GM12864 (cell line): ENCODE measurements at regions not wholly inside any gene's neighbourhood (a gene's known extent, or its start where the extent isn't known, plus 50 kb on each side); places are given as distances from the start of the nearest gene placed in this dataset.

Experiments
- DNase-seq: peaks from one replicate; pipeline ENCODE4 v3.0.0-alpha.2; 2011; ENCODE audit warnings: low read depth
- H3K4me3 ChIP-seq: 2 replicates; pipeline ENCODE4 v1.5.1; 2011; ENCODE audit warnings: mild to moderate bottlenecking, low read depth, low read length, control low read depth
- CTCF ChIP-seq: IDR thresholded peaks from 2 replicates; pipeline ENCODE4 v1.5.1; 2011; ENCODE audit warnings: low read depth, mild to moderate bottlenecking, moderate library complexity, low read length, control low read depth, inconsistent platforms; ENCODE audit errors: missing control alignments

GRCh38 chr11:95308512-95309035 is 77.6 kb upstream of the SESN3 start:
- DNase-seq = no peak
- no peak for TF ChIP-seq CTCF

GRCh38 chr11:95307286-95307685 is 76.3 kb upstream of the SESN3 start:
- TF ChIP-seq CTCF = no peak
- no peak overlapping the region for H3K4me3 ChIP-seq
- no peak for DNase-seq

More at GRCh38 chr11:95308512-95309035, 77.6 kb upstream of the SESN3 start:
- H3K4me3 ChIP-seq = no peak overlapping the region

- DNase-seq = no peak
- no peak for TF ChIP-seq CTCF
- no peak overlapping the region for H3K4me3 ChIP-seq
Measured at GRCh38 chr11:95306801-95307200, 75.8 kb upstream of the SESN3 start.

- no peak for TF ChIP-seq CTCF
- no peak for DNase-seq
- no peak overlapping the region for H3K4me3 ChIP-seq
Measured at GRCh38 chr11:95306123-95306522, 75.1 kb upstream of the SESN3 start.

GRCh38 chr11:95305705-95306104 is 74.7 kb upstream of the SESN3 start:
- no peak overlapping the region for H3K4me3 ChIP-seq
- no peak for DNase-seq
- no peak for TF ChIP-seq CTCF

GRCh38 chr11:95304777-95305176 is 73.8 kb upstream of the SESN3 start:
- DNase-seq = no peak
- no peak for TF ChIP-seq CTCF
- H3K4me3 ChIP-seq = no peak overlapping the region

- DNase-seq = no peak
- no peak overlapping the region for H3K4me3 ChIP-seq
- no peak for TF ChIP-seq CTCF
Measured at GRCh38 chr11:95302211-95302610, 71.2 kb upstream of the SESN3 start.
